NCI-H2081 treated with DMSO at 0.1 percent for 48 hours (cell line): ENCODE measurements at regions not wholly inside any gene's neighbourhood (a gene's known extent, or its start where the extent isn't known, plus 50 kb on each side); places are given as distances from the start of the nearest gene placed in this dataset.

ENCODE experiments used
- DNase-seq: peaks from one replicate; lab custom pipeline; 2025; lab: John Stamatoyannopoulos, UW

DNA sequence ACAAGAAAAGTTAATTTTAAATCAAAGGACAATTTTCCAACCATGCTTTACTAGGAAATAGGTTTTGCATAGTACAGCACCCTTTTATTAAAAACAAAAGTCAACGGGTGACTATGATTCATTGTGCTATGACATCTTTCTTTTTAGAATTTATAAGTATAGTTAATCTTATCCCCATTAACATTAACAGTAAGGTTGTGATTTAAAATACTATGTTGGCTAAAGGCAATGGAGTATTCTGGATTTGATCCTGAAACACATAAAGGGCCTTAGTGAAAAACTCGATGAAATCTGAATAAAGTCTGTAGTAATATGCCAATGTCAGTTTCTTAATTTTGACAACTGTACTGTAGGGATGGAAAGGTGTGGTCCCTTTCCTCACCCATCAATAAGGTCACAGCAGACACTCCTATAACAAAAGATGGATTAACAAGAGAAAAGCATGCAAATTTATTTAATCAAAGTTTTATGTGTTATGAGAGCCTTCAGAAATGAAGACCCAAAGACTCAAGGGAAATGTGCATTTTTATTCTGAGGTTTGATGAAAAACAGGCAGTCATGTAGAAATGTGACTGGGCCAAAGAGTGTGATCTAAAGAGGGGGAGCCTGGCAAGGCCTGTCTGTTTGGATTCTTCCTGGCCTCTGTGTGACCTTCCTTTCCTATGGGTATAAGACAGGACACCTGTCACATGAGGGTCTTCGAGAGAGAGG, 731.4 kb downstream of the TSN start:
- no peak for DNase-seq

DNA sequence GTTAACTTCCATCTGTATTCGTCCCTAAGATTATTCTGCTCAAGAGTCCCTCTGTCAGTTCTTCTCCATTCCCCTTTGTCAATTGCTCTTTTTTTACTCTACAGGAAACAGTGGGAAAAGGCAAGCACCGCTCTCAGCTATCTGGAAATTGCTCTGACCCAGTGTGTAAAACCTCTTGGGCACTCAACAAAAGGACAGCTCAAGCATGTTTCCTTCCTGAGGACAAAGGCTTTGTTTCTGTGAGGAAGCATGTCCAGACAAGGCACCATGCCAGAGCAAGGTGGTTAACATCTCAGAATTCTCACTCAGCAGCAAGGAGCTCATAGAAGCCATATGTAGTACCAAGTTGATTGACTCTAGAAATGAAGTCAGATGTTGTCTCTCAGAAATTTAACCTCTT, 735.6 kb downstream of the TSN start:
- no peak for DNase-seq

DNA sequence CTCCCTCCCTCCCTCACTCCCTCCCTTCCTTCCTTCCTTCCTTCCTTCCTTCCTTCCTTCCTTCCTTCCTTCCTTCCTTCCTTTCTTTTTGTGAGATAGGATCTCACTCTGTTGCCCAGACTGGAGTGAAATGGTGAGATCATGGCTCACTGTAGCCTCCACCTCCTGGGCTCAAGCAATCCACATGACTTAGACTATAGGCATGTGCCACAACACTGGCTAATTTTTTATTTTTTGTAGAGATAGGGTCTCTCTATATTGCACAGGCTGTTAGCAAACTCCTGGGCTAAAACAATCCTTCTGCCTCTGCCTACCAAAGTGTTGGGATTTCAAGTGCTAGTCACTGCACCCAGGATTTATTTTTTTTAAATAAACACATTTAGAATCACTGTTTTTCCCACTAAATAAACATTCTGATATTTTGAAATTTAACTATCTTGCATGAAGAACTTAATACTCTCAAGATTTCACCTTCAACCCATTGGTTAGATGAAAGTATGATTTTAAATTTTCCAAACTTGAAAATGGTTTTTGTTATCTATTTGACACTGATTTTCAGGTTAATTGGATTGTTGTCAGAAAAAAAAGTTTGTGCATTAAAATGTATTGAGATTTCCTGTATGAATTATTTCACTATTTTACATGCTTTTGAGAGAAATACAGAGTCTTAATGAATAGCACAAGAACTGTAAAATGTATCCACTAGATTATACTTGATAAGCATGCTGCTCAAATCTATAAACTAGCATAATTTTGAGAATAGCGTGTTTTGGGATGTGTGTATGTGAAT, 745.1 kb downstream of the TSN start:
- no peak for DNase-seq

DNA sequence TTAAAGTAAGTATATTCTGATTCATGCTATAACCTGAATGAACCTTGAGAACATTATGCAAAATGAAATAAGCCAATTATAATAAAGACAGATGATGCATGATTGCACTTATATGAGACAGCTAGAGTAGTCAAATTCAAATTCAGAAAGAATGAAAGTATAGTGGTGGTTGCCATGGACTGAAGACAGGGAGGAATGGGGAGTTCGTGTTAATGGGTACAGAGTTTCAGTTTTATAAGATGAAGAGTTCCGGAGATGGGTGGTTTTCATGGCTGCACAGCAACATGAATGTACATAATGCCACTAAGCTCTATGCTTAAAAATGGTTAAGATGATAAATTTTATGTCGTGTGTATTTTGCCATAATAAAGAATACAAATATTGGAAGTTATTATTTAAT, 751.2 kb downstream of the TSN start:
- DNase-seq: no peak

DNA sequence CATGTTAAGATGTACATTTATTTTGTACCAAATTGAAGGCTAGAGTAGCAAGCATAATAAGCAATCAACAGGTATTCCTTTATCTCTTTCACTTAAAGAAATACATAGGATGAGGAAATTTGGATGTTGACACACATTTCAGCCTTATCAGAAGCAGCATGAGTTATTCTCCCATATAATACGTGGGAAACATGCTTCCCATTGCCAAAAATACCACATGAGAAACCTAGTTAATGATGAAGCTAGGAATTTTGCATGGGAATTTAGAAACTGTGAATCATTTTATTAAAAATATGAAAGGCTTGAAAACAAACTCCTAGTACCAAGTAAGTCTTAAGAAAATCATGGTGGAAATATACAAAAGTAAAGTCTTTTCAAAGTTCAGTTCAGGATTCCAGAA, 751.8 kb downstream of the TSN start:
- no peak for DNase-seq

DNA sequence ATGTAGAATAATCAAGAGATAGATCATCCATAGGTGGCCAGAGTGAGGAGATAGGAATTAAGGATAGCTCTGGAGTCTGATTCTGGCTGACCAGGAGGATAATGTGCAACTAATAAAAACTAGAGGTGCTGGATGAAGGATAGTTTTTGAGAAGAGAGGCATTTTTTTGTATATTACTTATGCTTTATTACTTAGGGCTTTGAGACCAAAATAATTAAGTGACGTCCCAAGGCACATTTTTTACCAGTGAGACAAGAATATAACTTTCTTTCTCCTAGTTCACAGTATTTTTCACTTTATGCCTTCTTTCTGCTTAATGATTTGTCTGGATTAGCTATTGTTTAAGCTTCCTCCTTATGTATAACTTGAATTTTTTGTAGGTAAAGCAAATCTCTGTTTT, 756.6 kb downstream of the TSN start:
- no peak for DNase-seq

DNA sequence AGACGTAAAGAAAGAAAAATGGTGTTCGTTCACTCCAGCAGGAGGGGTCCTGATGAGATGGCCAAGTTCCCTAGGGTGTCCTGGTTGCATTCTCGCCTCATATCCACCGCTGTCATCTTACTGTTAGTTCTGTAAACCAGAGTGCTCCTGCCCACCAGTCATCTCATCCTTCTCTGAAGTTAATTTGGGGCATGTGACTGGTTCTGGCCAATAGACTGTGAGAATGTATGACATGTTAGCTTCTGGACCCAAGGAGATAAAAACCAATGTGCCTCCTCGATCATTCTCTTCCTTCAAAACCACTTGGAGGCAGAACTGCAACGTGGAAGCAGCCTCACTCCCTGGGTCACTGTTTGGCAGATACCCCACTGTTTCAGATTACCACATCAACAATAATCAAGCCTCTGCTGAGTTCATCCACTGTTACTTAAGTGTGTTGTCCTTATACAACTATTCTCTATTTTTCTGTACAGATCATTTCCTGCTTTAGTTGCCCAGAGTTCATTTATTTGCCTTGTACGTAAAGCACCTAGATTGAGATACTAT, 759.1 kb downstream of the TSN start:
- no peak for DNase-seq

DNA sequence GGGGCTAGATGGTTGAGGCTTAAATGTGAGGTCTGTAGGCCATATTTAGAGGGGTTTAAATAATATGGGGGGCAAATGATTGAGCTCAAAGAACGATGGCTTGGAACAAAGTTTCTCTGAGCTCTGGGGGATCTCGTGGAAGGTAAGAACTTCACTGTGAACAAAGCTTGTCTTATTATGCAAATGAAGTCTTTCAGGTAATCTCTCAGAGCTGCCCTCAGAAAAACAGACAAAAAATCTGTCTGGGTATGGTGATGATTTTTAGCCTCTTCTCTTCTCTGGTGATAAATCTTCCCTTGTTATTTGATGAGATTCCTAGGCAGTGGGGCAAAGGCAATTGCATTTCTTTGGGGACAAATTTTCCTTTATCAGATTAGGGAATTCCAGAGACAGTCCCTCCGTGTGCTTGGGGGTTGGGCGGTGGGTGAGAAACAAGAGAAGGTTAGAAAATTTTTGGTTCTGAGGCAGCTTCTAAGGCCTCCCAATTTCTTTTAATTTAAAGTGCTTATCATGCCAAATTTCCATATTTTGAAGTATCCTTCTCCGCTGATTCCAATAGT, 760.4 kb downstream of the TSN start:
- DNase-seq: no peak

DNA sequence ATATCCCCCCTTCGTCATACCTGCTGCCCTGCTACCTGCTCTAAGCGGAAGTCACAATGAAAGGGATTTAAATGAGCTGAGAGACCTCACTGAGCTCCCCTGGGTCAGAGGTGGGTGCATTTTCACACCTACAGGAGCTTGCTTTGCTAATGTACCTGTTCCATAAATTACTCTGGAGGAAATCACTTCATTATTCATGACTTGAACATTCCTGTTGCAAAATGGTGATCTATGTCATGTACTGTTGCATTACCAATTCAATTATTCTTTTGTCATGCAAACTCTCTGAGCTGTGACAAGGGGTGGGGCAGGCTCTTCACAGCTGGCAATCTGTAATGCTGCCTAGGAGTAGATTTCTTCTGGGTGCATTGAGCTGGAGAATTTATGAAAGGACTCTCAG, 761.3 kb downstream of the TSN start:
- no peak for DNase-seq

DNA sequence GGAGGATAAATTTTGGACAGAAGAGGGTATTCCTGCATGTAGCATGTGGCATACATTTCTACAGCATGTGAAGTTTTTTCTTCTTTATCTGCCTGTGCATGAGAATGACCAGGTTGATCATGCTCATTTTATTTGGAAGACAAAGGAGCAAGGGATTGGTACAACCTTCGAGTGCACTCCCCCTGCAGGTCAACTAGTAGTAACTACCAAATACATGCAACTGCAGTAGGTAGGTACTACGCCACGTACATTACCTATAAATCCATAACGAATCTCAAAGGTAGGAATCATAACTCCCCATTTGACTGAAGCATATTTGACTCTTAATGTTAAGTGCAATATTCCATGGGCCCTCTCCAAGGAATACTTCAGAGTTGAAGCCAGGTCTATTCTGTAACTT, 763.9 kb downstream of the TSN start:
- no peak for DNase-seq

DNA sequence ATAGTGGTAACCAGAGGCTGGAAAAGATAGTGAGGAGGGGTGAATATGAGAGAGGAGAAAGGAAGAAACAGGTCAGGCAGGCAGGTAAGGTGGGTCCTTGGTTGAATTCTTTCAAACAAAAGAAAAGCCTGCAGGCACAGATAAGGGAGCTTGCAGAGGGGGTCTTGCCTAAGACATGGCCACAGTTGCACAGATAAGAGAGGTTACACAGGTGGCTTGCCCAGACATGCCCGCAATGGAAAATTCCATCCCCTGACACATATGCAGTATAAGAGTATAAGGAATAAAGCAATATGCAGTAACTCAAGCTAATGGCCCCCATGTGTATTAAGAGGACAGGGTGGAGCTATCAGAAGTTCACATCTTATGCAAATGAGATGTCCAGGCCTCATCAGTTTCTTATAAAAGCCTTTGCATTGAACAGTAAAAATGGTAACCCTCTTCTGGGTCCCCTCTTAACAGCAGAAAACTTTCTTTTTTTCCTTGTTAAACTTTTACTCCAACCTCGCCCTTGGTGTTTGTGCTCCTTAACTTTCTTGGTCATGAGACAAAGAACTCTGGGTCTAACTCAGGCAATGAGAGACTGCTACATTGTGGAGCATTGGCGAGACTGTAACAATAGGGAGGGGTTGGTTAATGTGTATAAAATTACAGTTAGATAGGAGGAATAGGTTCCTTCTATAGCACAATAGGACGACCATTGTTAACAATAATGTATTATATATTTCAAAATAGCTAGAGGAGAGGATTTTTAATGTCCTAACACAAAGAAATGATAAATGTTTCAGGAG, 764.6 kb downstream of the TSN start:
- no peak for DNase-seq

DNA sequence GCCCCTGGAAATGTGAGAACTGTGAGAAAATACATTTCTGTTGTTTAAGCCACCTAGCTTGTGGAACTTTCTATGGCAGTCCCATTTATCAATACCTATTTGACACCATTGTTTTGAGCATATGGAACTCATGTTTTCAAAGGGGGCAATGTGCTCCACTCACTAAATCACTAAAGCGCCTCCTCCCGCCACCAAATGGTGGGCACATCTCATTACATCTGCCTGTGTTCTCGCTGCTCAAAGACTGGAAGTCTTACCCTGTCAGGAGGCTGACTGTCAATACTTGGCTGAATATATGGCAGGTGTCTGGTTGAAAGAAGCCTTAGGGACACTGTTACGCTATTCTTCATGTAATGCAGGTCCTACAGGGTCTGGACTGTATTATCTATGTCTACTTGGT, 767.7 kb downstream of the TSN start:
- DNase-seq: no peak

DNA sequence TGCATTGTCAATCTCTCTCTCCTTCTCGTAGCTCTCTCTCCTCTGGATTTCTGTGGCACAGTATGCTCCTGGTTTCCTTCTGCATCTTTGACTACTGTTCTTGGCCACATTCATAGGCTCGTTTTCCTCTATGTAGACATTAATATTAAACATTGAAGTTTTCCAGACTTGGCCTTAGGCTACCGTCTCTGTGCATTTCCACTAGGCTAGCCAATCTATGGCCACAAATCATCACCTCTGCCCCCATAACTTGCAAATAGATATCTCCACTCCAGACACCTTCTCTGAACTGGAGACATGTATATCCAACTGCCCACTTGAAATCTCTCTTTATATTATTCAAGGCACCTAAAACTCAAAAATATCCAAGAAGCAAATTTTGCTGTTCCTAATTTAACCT, 768.5 kb downstream of the TSN start:
- no peak for DNase-seq

DNA sequence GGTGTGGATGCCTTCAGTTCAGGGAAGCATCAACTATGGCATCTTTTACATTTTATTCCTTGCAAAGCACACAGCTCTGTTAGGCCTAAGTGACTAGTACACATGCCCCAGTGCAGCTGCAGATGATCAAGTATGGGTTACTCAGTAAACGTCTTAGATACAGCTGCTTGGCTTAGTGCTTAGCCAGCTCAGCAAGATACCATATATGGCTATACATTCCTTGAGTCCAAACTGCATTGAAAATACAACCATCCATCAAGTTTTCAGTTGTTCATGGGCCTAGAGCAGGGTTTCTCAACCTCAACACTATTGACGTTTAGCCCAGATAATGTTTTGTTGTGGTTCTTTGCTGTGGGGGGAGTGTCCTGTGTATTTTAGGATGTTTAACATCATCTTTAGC, 769.9 kb downstream of the TSN start:
- DNase-seq: no peak

DNA sequence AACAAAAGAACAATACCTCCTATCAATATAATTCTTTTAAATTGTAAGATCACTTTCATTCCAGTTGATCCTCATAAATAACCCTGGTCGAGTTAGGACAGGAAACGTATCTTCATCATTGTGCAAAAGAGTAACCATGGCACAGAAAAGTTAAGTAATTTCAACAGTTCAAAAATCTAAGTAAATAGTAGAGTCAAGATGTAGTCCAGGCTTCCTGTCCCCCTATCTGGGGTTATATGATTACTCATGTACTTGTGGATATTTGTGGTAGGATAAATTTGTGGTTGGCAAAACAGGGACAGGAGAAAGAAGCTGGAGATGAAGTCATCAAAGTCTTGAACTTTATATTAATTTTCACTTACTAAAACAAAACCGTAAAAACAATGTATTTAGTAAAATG, 772.6 kb downstream of the TSN start:
- DNase-seq: no peak

DNA sequence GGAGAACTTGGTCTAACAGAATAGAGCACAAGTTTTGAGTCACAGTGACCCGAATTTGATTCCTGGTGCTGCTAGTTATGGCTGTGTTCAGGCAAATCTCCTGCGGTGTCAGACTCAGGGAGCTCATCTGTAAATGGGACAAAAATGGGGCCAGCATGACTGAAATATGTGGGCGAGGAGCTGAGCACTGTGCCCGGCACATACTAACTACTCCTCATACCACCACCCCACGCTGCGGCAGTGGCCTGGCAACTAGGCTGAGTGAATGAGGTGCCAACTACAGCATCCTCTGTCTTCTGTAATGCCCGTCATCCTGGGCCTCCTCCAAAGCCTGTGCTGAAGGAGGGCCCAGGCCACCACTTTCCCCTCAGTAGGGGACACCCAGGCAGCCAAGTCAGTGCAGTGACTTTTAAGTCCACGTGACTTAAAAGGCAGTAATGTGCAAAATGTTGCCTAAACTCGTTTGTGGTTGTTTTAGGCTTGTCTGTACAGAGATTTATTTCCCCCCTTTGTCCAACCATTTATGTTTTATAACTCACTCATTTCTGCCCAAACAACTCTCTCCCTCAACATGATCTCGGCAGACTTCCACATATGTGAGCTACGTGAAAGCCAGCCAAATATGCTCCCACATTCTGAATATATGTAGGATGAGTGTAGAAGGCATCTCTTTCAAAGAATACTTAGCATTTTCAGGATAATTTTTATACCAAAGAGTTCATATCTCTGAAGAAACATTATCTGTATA, 773.7 kb downstream of the TSN start:
- DNase-seq: no peak

DNA sequence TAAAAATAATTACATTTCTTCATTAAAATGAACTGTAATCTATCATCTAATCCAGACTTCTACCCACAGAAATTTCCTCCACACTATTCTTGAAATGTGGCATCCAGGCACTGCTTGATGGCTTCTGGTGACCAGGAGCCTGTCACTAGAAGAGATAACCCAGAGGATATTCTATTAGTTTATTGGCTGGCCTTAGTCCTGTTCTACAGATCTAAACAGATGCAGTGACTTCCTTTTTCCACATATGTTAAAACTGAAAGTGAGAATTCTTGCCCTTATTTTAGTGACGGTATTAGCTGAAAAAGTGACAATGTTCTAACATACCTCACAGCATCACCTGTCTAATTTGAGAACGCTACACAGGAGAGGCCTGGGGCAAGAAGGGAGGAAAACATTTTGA, 775.4 kb downstream of the TSN start:
- DNase-seq: no peak

DNA sequence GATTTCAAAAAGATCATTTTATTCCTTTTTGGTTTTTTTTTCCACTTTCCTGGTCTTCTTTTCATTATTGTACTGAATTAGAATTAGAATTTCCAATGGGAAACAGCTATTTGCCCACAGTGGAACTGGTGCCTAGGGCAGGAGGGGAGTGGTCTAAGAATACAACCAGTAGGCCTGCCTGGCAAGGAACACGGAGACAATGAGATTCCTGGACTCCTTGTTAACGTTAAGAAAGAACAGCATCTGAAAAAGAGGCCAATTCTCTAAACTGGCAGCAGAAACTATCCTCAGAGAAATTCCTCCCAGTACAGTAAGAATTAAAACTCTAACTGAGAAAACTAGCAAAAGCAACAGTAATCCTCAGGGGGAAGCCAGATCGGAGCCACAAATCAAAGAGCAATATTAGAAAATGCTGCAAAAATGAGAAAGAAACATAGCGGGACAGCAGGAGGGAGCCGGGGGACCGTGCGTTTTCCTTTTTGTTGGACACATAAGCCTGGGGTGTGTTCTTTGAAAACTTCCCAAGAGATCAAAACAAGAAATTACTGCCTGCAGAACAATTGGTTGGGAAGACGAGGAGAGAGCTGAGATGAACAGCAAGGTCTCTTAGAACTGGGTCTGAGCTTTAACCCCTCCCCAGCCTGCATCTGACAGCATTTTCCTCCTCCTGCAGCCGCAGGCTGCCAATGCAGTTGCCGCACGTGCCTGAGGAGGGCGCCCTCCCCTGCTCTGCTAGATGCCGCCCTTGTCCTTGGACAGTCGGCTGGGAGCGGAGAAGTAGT, 776.0 kb downstream of the TSN start:
- no peak for DNase-seq

DNA sequence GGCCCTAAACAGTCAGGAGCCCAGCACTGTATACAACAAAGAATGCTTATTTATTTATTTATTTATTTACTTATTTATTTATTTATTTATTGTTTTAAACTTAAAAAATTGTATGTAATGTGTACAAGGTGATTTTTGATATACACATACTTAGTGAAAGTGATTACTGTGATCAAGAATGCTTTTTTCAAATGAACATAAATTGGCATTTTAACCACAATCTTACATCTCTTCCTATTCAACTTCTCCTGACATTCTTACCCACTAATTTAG, 776.6 kb downstream of the TSN start:
- no peak for DNase-seq

DNA sequence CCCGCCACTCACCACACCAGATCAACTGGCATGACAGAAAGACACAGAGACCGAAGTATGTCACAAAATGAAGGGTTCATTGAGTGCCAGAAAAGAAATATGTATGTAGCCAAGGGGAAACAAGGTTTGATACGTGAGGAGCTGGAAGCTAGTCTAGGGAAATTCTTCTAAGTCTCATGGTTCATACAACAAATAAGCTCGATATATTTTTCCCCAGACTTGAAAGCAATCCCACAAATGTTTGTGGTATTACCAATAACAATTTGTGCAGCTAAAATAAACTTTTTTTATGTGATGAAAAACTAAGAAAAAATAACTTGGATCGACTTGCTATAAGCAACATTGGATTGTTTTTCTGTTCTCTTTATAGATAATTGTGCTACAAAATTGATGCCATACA, 777.0 kb downstream of the TSN start:
- DNase-seq: no peak

DNA sequence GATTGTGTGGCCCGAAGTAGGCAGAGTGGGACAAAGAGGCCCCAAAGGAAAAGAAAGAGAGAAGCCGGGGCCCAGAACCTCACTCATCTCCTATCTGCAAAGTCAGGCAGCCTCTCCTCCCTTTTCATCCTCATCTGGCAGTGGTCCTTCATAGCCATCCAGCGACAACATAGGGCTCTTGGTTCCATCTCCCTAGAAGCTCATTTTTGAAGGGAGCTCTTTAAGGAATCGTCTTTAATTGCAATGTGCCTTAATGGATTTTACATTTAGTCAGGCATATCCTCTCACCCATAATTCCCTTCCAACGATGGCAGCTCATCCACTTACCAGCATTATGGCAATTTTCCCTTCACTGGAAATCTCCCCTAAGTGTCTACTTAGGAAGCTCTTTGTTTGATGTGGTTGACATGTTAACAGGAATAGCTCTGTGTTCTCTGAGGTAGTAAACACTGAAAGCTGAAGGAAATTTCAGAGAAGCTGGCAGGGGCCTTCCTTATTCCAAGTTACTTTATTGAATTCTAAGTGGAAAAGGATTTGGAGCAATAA, 780.6 kb downstream of the TSN start:
- DNase-seq: no peak
